ENCODE measurements at regions not wholly inside any gene's neighbourhood (a gene's known extent, or its start where the extent isn't known, plus 50 kb on each side); places are given as distances from the start of the nearest gene placed in this dataset.

- Histone ChIP-seq H3K4me3 (ENCODE audit: control extremely low read depth in 1 of 5, extremely low read depth in 1 of 5, insufficient read depth in 1 of 5, low read depth in 2 of 5, low read length in 4 of 5) (no peak overlapping the region), H3K79me2 (ENCODE audit: control insufficient read depth, insufficient read depth, low read length) (no peaks in the 10 kb centered on the region), H3K9me3 (ENCODE audit: control extremely low read depth in 1 of 3, control insufficient read depth in 2 of 3, insufficient read depth in 1 of 3, low read length in 2 of 3) (no peaks in the 10 kb centered on the region), H3K4me1 (ENCODE audit: control insufficient read depth in 2 of 2, insufficient read depth in 2 of 2, low read length in 2 of 2) (peaks cover 7% of the 10 kb centered on the region in 2 donors), H3K27me3 (replicated peaks in 1 of 4; ENCODE audit: control extremely low read depth in 1 of 4, control insufficient read depth in 3 of 4, insufficient read depth in 4 of 4, low read length in 3 of 4) (no peaks in the 10 kb centered on the region), H2AFZ (ENCODE audit: insufficient read depth, low read depth, low read length, poor library complexity, severe bottlenecking) (no peak overlapping the region), H4K20me1 (ENCODE audit: control insufficient read depth, insufficient read depth, low read length, poor library complexity, severe bottlenecking) (no peaks in the 10 kb centered on the region), H3K36me3 (replicated peaks in 1 of 2; ENCODE audit: control extremely low read depth in 1 of 2, control insufficient read depth in 1 of 2, extremely low read depth in 1 of 2, insufficient read depth in 2 of 2, low read length in 1 of 2) (no peaks in the 10 kb centered on the region), H3K4me2 (replicated peaks; ENCODE audit: low read depth, low read length, poor library complexity, severe bottlenecking) (no peak overlapping the region), H3K27ac (ENCODE audit: low read length in 2 of 2) (no peak overlapping the region), H3K9ac (ENCODE audit: low read length) (no peak overlapping the region)
- CTCF ChIA-PET, result no interaction called here
- Mint-ChIP-seq H3K27me3 (peaks cover 12% of the 10 kb centered on the region), H3K4me1 (peaks cover 8% of the 10 kb centered on the region), H3K9me3 (ENCODE audit: insufficient read depth) (no peaks in the 10 kb centered on the region), H3K27ac (no peak overlapping the region), H3K4me3 (no peak overlapping the region)
- 95% methylated on average over 8 of the region's 10 CpGs for WGBS (ENCODE audit: insufficient coverage)
- DNase-seq, result no peak
- no peak for ATAC-seq (ENCODE audit: low read depth)
- intact Hi-C loops (cut with micrococcal nuclease), result no loop called here
- POLR2A ChIA-PET, result no interaction called here
- no peak for TF ChIP-seq CTCF (IDR thresholded peaks at IDR 0.05)
- no peak for TF ChIP-seq EZH2 (IDR thresholded peaks at IDR 0.05; ENCODE audit: borderline replicate concordance, insufficient read depth, low read depth, low read length, poor library complexity, severe bottlenecking)
Measured at GRCh38 chr10:64036321-64036930, 515.2 kb downstream of the REEP3 start.

- H3K4me2 ChIP-seq (replicated peaks; ENCODE audit: low read depth, low read length, poor library complexity, severe bottlenecking), result no peak overlapping the region
- H3K9me3 ChIP-seq (ENCODE audit: control extremely low read depth in 1 of 3, control insufficient read depth in 2 of 3, insufficient read depth in 1 of 3, low read length in 2 of 3), result no peaks in the 10 kb centered on the region
- H3K36me3 ChIP-seq (replicated peaks in 1 of 2; ENCODE audit: control extremely low read depth in 1 of 2, control insufficient read depth in 1 of 2, extremely low read depth in 1 of 2, insufficient read depth in 2 of 2, low read length in 1 of 2), result no peaks in the 10 kb centered on the region
- TF ChIP-seq EZH2 (IDR thresholded peaks at IDR 0.05; ENCODE audit: borderline replicate concordance, insufficient read depth, low read depth, low read length, poor library complexity, severe bottlenecking), result no peak
- no peak for TF ChIP-seq CTCF (IDR thresholded peaks at IDR 0.05)
- no peaks in the 10 kb centered on the region for H4K20me1 ChIP-seq (ENCODE audit: control insufficient read depth, insufficient read depth, low read length, poor library complexity, severe bottlenecking)
- 71% methylated on average over 8 of the region's 9 CpGs for WGBS (ENCODE audit: insufficient coverage)
- H2AFZ ChIP-seq (ENCODE audit: insufficient read depth, low read depth, low read length, poor library complexity, severe bottlenecking), result no peak overlapping the region
- H3K27ac Mint-ChIP-seq, result no peak overlapping the region
- H3K4me1 ChIP-seq (ENCODE audit: control insufficient read depth in 2 of 2, insufficient read depth in 2 of 2, low read length in 2 of 2), result peaks cover 7 to 10% of the 10 kb centered on the region in 2 donors
- H3K9me3 Mint-ChIP-seq (ENCODE audit: insufficient read depth), result no peaks in the 10 kb centered on the region
- H3K27me3 ChIP-seq (replicated peaks in 1 of 4; ENCODE audit: control extremely low read depth in 1 of 4, control insufficient read depth in 3 of 4, insufficient read depth in 4 of 4, low read length in 3 of 4), result no peaks in the 10 kb centered on the region
- H3K4me3 ChIP-seq (ENCODE audit: control extremely low read depth in 1 of 5, extremely low read depth in 1 of 5, insufficient read depth in 1 of 5, low read depth in 2 of 5, low read length in 4 of 5), result no peak overlapping the region
- no peaks in the 10 kb centered on the region for H3K79me2 ChIP-seq (ENCODE audit: control insufficient read depth, insufficient read depth, low read length)
- DNase-seq, result no peak
- peaks cover 12% of the 10 kb centered on the region for H3K27me3 Mint-ChIP-seq
- intact Hi-C loops (cut with micrococcal nuclease), result no loop called here
- no peak overlapping the region for H3K4me3 Mint-ChIP-seq
- H3K9ac ChIP-seq (ENCODE audit: low read length), result no peak overlapping the region
- ChIA-PET POLR2A (no interaction called here), CTCF (no interaction called here)
- no peak overlapping the region for H3K27ac ChIP-seq (ENCODE audit: low read length in 2 of 2)
- peaks cover 8% of the 10 kb centered on the region for H3K4me1 Mint-ChIP-seq
- ATAC-seq (ENCODE audit: low read depth), result no peak
Measured at GRCh38 chr10:64037071-64037661, 516.0 kb downstream of the REEP3 start.

All from B cell (primary cell).